8988T (cell line): ENCODE measurements at regions not wholly inside any gene's neighbourhood (a gene's known extent, or its start where the extent isn't known, plus 50 kb on each side); places are given as distances from the start of the nearest gene placed in this dataset.
"Not testable (repeated sequence)": the region's sequence is repeated elsewhere in the genome, so short reads cannot be mapped to it uniquely, and the experiment has no call there.

Experiments
- DNase-seq: peaks from one replicate; pipeline ENCODE4 v3.0.0; 2011

GRCh38 chr12:18849761-18850160, 111.8 kb downstream of the CAPZA3 start:
- DNase-seq = no peak

GRCh38 chr12:18850752-18851151, 112.8 kb downstream of the CAPZA3 start:
- no peak for DNase-seq

- no peak for DNase-seq
These were observed 113.4 kb downstream of the CAPZA3 start for GRCh38 chr12:18851271-18851670.

GRCh38 chr12:18853570-18854366, 115.8 kb downstream of the CAPZA3 start:
- no peak for DNase-seq

- DNase-seq = no peak
These were observed 119.7 kb downstream of the CAPZA3 start for GRCh38 chr12:18857656-18858055.

- no peak for DNase-seq
These were observed 121.5 kb downstream of the CAPZA3 start for GRCh38 chr12:18859400-18859799.

- no peak for DNase-seq
These were observed 123.5 kb downstream of the CAPZA3 start for GRCh38 chr12:18861287-18861858.

GRCh38 chr12:18863769-18864500, 126.0 kb downstream of the CAPZA3 start:
- no peak for DNase-seq

- no peak for DNase-seq
These were observed 127.1 kb downstream of the CAPZA3 start for GRCh38 chr12:18864900-18865561.

GRCh38 chr12:18868717-18869116, 130.8 kb downstream of the CAPZA3 start:
- no peak for DNase-seq

- DNase-seq = no peak
These were observed 134.9 kb downstream of the CAPZA3 start for GRCh38 chr12:18872770-18873169.

GRCh38 chr12:18878676-18879180, 140.8 kb downstream of the CAPZA3 start:
- DNase-seq = no peak

- DNase-seq = no peak
These were observed 144.8 kb downstream of the CAPZA3 start for GRCh38 chr12:18882690-18883089.

GRCh38 chr12:18886962-18887361, 149.0 kb downstream of the CAPZA3 start:
- no peak for DNase-seq

- DNase-seq = no peak
These were observed 149.4 kb downstream of the CAPZA3 start for GRCh38 chr12:18887368-18887767.

- DNase-seq = no peak
These were observed 150.1 kb downstream of the CAPZA3 start for GRCh38 chr12:18888047-18888446.

GRCh38 chr12:18890621-18891020, 152.7 kb downstream of the CAPZA3 start:
- DNase-seq = not testable (repeated sequence)

- no peak for DNase-seq
These were observed 157.6 kb downstream of the CAPZA3 start for GRCh38 chr12:18895540-18895939.

GRCh38 chr12:18895946-18896345, 158.0 kb downstream of the CAPZA3 start:
- DNase-seq = no peak

GRCh38 chr12:18897823-18898222, 159.9 kb downstream of the CAPZA3 start:
- DNase-seq = no peak

- no peak for DNase-seq
These were observed 160.6 kb downstream of the CAPZA3 start for GRCh38 chr12:18898470-18898869.

GRCh38 chr12:18899162-18899561, 161.2 kb downstream of the CAPZA3 start:
- DNase-seq = no peak

- DNase-seq = no peak
These were observed 161.9 kb downstream of the CAPZA3 start for GRCh38 chr12:18899678-18900317.
